NCI-H1694 treated with DMSO at 0.1 percent for 48 hours (cell line): ENCODE measurements at regions not wholly inside any gene's neighbourhood (a gene's known extent, or its start where the extent isn't known, plus 50 kb on each side); places are given as distances from the start of the nearest gene placed in this dataset.
"Not testable (repeated sequence)": the region's sequence is repeated elsewhere in the genome, so short reads cannot be mapped to it uniquely, and the experiment has no call there.

Experiments
- DNase-seq: peaks from one replicate; lab custom pipeline; 2025; lab: John Stamatoyannopoulos, UW

DNA sequence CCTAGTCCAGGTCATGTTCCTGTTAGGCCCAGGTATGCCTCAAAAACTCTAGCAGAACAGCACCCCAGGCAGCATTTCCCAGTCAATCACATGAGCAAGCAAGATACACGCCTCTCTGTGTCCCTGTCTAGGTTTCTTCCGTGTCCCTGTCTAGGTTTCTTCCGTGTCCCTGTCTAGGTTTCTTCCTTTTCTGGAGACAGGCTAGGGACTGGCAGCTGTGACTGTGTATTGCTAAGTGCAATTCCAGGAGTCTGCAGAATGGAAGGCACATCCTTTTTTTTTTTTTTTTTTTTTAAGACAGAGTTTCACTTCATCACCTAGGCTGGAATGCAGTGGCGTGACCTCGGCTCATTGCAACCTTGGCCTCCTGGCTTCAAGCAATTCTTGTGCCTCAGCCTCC lies 77.6 kb downstream of the SETD4 start:
- DNase-seq: no peak

DNA sequence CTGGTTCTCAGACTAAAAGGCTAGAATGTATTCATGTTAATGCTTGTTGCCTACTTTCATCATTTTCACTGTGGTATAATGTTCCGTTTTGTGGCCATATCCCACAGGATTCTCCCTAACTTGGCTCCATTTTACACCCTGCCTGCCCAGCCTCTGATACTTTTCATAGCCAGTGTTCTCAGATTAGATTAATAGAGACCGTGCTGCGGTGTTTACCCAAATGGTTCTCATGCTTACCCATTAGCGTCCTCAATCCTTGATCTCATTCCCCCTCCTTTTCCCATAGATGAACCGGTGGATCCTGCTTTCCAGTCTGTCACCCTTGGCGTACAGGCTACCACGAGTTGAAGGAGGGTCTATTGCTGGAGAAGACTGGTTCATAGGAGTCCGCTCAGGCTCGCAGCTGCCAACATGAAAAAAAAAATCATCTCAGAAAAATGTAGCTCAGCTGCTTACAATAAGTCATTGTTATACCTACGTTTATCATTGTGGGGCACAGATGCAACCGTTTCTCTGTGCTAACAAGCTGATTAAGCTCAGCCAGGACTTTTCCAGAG lies 78.7 kb downstream of the SETD4 start:
- DNase-seq: no peak

DNA sequence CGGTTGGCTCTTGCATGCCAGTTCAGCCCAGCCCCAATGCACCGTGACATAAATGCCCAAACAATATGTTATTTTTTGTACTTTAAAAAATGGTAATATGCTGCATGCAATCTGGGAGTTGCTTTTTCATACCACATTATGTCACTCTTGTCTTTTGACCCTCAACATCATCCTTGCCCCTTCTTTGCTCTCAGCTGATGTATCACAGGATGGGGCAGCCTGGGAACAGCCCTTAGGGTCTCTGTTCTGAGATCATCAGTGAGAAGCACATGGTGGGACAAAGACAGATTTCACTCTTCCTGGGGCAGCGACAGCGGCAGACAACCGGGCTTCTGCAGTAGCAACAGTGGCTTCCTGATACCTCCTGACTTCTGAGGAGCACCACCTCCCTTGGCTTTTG lies 79.5 kb downstream of the SETD4 start:
- no peak for DNase-seq

DNA sequence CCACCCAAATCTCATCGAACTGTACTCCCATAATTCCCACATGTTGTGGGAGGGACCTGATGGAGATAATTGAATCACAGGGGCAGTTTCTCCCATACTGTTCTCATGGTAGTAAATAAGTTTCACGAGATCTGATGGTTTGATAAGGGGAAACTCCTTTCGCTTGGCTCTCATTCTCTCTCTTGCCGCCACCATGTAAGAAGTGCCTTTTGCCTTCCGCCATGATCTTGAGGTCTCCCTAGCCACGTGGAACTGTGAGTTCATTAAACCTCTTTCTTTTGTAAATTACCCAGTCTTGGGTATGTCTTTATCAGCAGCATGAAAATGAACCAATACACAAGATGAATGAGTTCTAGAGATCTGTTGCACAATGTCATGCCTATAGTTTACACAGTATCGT lies 82.5 kb downstream of the SETD4 start:
- DNase-seq: not testable (repeated sequence)

DNA sequence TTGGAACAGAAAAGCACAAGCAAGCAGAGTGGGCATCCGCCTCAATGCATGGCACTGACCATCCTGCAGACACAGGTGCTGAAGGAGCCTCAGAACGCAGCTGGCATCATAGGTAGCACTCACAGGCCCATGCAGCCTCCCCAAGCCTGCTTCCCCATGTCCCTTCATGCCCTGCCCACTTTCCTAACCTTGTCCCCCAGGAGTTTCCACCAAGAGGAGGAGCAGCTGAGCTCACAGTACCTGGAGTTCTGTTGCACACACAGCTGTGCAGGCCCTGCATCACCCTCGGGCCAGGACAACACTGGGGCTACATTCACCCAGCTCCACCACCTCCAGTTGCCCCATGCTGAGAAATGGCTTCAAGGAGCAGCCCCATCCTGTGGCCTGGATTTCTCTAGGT lies 83.4 kb downstream of the SETD4 start:
- DNase-seq: no peak

DNA sequence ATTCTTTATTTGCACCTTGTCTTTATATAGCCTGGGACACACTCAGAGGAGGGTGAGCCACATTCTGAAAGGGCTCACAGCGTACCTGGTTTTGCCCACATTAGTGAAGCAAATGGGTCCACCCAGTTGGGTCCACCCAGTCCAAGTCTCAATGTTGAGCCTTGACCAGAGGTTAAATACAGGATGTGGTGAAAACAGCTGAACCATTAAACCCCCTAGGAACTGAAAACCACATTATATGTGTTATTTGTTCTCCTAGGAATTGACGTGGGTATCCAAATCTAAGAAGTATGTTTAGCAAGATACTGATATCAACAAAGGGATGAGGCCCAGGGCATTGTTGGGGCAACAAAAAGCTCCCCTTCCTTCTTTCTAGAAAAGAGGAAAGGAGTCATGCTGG lies 83.8 kb downstream of the SETD4 start:
- DNase-seq: no peak

DNA sequence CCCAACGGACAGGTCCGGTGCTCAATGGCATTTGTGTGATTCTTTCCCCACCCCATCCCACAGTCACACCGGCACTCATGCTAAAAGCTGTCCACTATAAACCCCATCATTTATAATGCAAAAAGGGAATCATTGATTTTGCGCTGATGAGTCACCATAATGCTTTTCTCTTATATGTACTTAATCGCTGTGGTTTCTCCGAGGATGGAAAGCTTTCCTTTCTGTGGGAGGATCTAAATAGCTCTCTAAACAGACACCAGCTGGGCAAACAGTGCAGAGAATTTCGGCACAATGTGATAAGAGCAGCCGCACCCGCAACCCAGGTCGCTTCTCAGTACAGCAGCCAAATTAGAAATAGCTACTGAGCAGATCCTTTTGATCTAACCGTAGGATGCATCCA lies 85.6 kb downstream of the SETD4 start:
- DNase-seq: no peak

DNA sequence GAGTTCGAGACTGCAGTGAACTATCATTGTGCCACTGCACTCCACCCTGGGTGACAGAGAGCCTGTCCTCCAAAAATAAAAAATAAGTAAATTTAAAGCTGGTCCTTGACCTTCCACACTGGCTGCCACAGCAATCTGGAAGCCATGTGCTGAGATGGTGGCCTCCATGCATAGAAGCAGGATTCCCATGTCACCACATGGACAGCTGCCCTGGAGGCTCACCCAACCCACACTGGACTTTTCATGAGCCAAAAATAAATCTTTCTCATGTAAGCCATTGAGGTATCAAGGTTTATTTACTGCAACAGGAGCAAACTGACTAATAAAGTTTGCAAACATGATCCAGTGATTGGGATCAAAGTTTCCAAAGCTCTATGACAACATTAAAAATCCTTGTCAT lies 88.5 kb downstream of the SETD4 start:
- DNase-seq: no peak

DNA sequence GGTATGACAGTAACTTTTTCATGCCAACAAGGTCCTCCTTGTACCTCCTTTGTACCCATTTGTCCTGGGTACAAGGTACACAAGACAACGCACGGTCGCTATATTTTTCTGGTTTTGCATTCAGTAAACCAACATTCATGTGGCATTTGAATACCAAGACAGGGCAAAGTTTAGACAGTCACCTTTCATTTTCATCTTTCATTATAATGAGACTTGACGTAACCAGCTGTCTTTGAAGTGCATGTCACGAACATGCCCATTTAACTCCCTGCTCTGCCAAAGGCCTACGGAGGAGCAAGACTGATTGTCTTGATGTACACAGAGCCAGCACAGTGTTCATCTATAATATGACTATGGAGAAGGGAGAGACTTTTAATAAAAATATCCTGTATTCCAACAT lies 91.0 kb downstream of the SETD4 start:
- no peak for DNase-seq

DNA sequence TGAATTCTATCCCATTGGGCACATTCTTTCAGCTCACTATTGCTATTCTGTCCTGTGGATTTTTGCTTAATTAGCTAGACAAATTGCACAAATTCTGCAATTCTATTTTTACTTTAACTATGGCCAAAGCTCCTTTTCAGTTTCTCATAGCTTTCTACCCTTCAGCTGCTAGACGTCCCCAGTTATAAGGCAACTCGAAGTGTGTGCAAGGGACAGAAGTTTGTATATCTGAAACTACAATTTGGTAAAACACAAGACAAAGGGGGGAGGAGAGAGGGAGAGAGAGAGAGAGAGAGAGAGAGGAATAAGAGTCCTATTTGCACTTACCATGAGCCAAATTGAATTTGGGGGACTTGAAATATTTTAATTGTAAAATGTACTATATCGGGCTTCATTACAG lies 91.8 kb downstream of the SETD4 start:
- DNase-seq: no peak

DNA sequence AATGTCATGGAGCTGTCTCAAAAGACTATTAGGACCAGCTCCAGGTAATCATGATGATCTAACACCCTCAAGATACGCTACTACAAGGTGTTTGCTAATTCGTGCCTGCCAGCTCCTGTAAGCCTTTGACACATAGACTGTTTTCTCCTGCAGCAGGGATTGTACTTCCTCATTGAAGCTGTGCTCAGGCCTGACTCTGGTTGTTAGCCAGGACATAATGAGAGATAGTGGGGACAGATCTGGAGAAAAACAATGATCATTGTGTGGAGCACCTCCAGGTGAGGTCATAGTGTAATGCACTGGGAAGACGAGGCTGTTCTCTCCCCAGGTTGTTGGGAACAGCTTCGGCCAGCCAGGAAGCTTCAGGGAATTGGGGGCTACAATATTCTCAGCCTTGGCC lies 94.6 kb downstream of the SETD4 start:
- DNase-seq: no peak

DNA sequence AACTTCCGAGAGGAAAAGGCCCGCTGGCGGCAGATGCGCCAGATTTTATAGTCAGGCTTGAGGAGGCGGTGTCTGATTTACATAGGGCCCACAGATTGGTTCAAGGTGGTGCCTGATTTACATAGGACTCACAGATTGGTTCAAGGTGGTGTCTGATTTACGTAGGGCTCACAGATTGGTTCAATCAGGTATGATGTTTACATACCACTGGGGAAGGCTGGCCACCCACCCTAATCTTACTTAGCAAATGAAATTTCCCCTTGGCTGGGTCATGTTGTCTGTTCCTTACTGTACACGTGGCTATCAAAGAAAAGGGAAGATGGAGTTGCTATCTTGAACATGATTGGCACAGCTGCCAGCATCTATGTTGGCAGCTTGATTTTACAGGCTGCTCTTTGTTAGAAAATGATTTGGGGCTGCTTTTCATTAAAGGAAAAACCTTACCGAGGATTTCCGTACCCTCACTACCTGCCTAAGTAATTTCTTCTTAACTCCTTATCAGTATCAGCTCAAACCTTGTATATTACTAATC lies 96.3 kb downstream of the SETD4 start:
- no peak for DNase-seq

DNA sequence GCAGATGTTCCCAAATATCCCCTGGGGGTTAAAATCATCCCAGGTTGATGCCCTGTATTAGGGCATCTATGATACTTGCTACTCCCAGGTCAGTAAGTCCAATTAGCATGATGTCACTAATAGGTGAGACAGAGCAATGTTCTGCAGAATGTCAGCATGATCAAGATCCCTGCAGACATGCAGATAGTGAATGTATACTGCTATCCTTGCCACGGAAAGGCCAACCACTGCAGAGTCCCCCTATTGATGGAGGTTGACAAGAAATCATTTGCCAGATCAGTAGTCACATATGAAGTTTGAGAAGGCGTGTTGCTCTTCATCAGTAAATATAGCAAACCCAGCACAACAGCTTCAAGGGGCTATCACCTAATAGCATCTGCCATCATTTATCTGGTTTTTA lies 97.4 kb downstream of the SETD4 start:
- no peak for DNase-seq

DNA sequence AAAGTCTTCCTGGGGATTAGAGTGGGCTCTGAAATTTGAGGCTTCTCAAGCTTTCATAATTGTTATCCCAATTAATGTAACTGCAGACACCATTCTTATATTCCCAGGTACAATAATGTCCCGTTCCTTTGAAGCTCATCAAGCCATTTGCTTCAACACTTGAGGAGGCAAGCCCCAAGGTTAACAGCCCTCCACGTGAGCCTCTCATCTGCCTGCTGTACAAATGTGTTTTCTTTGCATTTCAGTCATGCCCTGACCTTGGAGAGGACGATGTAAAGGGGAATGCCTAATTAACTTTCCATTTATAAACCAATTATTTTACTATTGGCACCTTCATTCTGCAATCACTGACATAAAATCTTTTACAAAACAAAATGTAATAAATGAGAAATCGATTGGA lies 106.3 kb downstream of the SETD4 start:
- DNase-seq: no peak

DNA sequence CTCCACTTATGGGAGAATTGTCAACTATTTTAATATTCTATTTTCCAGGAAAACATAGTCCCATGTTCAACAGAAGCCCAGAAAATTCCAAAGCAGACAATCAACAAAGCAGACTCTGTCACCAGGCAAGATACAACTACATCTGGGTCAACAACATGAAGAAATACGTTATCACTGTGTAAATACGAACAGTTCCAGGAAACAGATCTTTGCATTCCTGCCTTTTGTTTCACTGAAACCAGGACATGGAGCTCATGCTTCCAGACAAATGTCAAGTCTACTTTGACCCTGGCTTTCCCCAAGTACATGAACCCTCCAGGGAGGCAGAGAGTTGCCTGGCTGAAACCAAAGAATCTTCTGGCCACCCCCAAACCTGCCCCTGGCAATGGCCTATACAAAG lies 106.7 kb downstream of the SETD4 start:
- DNase-seq: no peak

DNA sequence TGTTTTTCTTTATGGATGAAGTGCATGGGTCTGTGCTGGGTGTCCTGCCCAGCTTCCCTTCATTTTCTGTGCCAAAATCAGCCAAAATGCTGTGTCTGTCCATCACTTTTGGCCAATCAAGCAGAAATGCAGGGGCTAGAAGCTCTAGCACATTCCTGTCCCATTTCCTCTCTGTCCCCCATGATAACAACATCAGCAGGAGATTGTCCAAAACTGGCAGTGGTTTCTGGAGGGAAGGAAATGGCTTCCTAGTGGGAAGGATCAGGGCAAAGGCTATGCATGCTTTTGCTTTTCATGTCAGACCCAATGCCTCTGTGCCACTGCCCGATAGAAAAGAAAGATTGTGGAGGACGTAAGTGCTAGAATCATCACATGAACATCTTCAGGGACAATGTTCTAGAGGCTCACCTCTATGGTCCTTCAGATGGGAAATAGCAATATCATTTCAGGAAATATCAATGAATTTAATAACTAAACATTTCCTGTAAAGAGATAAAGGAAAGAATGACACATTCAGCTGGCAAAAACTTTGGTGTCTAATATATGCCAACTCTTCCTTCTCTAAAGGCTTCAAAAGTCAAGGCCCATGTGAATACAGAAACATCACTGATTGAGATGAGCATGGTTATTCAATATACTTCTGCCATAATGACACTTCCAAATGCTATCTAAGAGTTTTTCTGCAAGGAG lies 107.5 kb downstream of the SETD4 start:
- DNase-seq: no peak

DNA sequence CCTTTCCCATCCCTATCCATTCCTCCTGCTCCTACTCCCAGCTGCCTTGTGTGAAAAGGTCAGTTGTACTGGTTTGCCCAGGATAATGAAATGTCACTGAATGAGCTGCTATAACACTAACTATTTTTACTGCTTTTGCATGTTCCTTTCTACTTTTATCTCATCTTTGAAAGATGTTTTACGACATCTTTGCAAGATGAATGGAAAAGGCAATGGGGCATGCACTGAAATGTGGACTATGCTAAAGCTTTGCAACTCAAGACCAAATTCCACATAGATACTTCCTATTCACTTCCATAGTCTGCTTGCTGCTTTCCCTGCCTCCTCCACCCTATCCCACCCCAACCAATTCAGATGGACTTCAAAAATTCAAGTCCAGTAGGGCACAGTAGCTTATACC lies 111.3 kb downstream of the SETD4 start:
- DNase-seq: no peak

DNA sequence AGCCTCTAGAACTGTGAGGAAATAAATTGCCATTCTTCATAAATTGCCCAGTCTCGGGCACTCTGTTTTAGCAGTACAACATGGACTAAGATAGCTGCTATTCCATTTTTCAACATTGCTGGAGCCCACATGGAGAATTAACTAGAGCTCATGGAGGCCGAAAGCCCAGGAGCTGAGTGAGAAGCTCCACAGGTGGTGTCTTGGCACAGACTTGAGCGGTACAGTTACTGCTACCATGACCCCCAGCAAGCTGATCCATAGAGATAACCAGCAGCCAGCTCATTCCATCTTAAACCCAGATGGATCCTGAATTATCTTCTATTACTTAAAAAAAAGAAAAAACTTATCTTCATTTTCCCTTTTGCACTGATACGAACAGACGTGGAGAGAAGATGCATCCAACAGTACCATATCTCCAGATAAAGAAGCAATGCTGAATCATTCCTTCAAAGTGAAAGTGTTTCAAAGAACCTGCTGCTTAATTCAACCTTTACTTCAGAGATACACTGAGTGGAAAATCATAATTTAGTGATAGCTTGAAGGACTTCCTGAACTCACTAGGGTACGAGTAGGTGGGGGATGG lies 115.1 kb downstream of the SETD4 start:
- no peak for DNase-seq

DNA sequence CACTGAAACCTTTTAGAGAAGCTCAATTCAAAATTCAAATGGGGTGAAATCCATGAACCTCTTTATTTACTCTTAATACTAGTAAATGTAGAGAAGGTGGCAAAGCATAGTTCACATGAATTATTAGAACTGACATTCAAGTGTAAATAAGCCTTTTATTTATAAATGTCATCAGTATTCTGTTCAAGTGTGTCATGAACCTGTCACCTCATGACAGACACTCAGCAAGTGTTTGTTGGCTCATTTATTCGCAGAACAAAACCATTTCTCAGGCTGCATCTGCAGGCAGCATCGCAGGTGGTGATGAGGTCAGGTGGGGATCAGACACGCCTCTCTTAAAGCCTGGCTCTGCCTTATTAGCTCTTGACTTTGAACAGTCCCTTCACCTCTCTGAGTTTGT lies 116.6 kb downstream of the SETD4 start:
- no peak for DNase-seq

DNA sequence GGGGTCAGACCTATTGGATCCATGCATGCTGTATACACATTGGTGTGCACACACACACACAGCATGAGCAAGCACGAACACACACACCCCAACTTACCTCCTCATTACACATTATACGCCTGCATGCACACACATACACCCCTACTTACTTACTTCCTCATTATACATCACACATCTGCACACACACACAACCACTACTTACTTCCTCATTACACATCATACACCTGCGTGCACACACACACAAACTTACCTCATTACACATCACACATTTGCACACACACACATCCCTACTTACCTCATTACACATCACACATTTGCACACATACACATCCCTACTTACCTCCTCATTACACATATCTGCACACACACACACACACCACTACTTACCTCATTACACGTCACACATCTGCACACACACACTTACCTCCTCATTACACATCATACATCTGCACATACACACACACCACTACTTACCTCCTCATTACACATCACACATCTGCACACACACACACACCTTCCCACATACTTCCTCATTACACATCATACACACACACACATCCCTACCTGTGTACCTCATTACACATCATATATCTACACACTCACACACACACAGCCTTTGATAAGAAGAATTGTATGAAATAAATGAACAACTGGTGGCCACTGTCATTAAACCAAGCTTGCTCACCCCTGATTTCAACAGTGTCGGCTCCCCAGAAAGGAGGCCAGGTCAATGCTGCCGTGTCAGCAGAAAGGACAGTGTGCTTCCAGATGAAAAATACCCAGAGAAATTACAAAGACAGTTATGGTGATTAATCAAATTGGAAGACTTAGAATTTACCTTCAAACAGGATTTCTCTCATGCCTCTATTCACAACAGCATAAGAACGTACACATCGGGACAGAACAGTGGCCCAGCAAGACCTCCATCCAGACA lies 117.8 kb downstream of the SETD4 start:
- no peak for DNase-seq

DNA sequence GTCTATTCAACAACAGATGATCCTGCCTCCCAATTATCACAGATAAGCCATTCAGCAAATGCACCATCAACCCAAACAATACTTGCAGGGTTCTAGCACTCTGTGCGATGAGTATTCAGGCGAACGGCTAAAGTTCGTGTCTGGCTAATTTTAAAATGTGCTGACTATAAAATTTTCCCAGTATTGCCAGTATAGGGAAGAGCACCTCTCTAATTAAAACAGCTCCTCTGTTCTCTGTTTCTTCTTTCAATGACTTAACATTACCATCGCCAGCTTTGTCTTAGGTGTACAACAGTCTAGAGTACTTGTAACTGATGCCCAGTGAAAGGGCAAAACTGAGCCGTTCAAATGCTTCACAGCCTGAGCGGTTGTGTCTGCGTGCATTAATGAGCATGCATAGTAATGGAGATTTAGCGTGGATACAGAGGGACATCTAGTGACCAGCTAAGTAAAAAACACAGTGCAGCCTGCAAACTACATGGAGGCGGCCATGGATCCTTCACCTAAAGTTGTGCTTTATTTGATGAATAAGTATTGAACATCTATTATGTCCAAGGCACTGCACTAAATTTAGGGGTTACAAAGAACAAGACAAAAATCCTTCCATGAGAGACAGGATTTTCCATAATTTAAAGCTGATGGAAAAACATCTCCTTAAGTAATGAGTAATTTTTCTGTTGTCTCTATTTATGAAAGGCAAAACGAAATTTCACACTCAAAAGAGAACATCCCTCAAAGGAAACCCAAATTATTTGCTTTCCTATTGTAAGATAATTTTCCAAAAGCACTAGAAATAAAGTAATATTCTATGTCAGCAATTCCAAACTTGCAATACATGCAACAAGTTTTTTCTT lies 120.0 kb downstream of the SETD4 start:
- DNase-seq: peak; percentile 39

DNA sequence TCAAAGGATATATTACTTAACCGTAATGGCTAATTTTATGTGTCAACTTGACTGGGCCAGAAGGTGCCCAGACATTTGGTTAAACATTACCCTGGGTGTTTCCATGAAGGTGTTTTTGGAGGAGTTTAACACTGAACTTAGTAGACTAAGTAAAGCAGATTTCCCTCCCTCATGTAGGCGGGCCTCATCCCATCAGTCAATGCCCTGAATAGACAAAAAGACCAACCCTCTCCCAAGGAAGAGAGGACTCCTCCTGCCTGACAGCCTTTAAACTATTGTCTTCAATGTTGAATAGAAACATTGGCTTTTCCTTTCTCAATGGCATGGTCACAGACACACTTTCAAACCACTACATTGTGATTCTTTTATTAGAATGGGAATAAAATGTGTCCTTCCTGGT lies 121.9 kb downstream of the SETD4 start:
- DNase-seq: no peak
